ENCODE measurements at regions not wholly inside any gene's neighbourhood (a gene's known extent, or its start where the extent isn't known, plus 50 kb on each side); places are given as distances from the start of the nearest gene placed in this dataset.

DNA sequence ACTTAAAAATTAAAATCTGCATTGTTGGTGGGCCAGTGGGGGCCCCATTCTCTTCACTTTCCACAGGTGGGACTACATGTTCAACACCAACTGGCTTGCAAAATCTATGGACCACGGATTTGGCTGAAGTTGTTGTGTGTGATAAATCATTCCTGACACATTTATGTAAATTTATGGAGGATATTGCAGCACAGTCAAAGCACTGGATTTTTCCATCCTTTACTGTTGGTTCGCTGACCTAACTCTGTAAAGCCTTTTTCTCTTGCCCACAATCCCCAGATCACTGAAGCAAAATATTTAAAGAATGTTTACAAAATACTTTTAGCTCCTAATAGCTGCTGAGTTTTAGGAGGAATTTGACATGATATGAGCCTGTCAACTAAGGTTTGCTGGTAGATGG lies 219.7 kb upstream of the PRICKLE1 start:
- TF ChIP-seq, protein P1, sequence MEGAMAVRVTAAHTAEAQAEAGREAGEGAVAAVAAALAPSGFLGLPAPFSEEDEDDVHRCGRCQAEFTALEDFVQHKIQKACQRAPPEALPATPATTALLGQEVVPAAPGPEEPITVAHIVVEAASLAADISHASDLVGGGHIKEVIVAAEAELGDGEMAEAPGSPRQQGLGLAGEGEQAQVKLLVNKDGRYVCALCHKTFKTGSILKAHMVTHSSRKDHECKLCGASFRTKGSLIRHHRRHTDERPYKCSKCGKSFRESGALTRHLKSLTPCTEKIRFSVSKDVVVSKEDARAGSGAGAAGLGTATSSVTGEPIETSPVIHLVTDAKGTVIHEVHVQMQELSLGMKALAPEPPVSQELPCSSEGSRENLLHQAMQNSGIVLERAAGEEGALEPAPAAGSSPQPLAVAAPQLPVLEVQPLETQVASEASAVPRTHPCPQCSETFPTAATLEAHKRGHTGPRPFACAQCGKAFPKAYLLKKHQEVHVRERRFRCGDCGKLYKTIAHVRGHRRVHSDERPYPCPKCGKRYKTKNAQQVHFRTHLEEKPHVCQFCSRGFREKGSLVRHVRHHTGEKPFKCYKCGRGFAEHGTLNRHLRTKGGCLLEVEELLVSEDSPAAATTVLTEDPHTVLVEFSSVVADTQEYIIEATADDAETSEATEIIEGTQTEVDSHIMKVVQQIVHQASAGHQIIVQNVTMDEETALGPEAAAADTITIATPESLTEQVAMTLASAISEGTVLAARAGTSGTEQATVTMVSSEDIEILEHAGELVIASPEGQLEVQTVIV (IDR thresholded peaks at IDR 0.05; ENCODE audit: borderline replicate concordance, partially characterized antibody): no peak
- TF ChIP-seq, protein P2, sequence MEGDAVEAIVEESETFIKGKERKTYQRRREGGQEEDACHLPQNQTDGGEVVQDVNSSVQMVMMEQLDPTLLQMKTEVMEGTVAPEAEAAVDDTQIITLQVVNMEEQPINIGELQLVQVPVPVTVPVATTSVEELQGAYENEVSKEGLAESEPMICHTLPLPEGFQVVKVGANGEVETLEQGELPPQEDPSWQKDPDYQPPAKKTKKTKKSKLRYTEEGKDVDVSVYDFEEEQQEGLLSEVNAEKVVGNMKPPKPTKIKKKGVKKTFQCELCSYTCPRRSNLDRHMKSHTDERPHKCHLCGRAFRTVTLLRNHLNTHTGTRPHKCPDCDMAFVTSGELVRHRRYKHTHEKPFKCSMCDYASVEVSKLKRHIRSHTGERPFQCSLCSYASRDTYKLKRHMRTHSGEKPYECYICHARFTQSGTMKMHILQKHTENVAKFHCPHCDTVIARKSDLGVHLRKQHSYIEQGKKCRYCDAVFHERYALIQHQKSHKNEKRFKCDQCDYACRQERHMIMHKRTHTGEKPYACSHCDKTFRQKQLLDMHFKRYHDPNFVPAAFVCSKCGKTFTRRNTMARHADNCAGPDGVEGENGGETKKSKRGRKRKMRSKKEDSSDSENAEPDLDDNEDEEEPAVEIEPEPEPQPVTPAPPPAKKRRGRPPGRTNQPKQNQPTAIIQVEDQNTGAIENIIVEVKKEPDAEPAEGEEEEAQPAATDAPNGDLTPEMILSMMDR (IDR thresholded peaks at IDR 0.05 in 2 of 3, conservative IDR thresholded peaks at IDR 0.05 in 1 of 3; ENCODE audit: control insufficient read depth in 2 of 3, extremely low read depth in 1 of 3, insufficient read depth in 1 of 3, low read depth in 3 of 3, low read length in 3 of 3): no peak
- TF ChIP-seq NR2C2 (IDR thresholded peaks at IDR 0.05; ENCODE audit: borderline replicate concordance, control insufficient read depth, insufficient read length, low read depth): no peak
- TF ChIP-seq POLR2A (IDR thresholded peaks at IDR 0.05; ENCODE audit: low read depth, low read length): no peak
- TF ChIP-seq HDAC2 (IDR thresholded peaks at IDR 0.05): no peak
- TF ChIP-seq MYC (IDR thresholded peaks at IDR 0.05; ENCODE audit: insufficient read depth, insufficient read length, insufficient replicate concordance, low read length, severe bottlenecking): no peak
- TF ChIP-seq SIX5 (IDR thresholded peaks at IDR 0.05; ENCODE audit: low read depth, low read length, severe bottlenecking): no peak
- no peak for TF ChIP-seq HDAC6 (IDR thresholded peaks at IDR 0.05; ENCODE audit: unreplicated experiment)
- TF ChIP-seq NFIC (IDR thresholded peaks at IDR 0.05; ENCODE audit: low read depth, low read length): no peak
- no peak for TF ChIP-seq NFXL1 (IDR thresholded peaks at IDR 0.05; ENCODE audit: borderline replicate concordance)
- no peak for TF ChIP-seq CHD2 (IDR thresholded peaks at IDR 0.05; ENCODE audit: borderline replicate concordance, low read depth, low read length)
- TF ChIP-seq JUND (IDR thresholded peaks at IDR 0.05; ENCODE audit: low read depth, low read length): no peak
- no peak for TF ChIP-seq NFYB (IDR thresholded peaks at IDR 0.05; ENCODE audit: insufficient read depth, low read depth, low read length)
- TF ChIP-seq, protein P3, sequence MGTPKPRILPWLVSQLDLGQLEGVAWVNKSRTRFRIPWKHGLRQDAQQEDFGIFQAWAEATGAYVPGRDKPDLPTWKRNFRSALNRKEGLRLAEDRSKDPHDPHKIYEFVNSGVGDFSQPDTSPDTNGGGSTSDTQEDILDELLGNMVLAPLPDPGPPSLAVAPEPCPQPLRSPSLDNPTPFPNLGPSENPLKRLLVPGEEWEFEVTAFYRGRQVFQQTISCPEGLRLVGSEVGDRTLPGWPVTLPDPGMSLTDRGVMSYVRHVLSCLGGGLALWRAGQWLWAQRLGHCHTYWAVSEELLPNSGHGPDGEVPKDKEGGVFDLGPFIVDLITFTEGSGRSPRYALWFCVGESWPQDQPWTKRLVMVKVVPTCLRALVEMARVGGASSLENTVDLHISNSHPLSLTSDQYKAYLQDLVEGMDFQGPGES (IDR thresholded peaks at IDR 0.05): no peak

All from GM12878 (cell line).